ENCODE measurements at regions not wholly inside any gene's neighbourhood (a gene's known extent, or its start where the extent isn't known, plus 50 kb on each side); places are given as distances from the start of the nearest gene placed in this dataset.

GRCh38 chr6:19478273-19478672, 358.9 kb upstream of the ID4 start:
- TF ChIP-seq CTCF (conservative IDR thresholded peaks at IDR 0.05) (no peak), EZH2 (IDR thresholded peaks at IDR 0.05; ENCODE audit: low read depth) (no peak)

Data from PC-9 (cell line).